SU-DHL-6 (cell line): ENCODE measurements at regions not wholly inside any gene's neighbourhood (a gene's known extent, or its start where the extent isn't known, plus 50 kb on each side); places are given as distances from the start of the nearest gene placed in this dataset.
"Not testable (repeated sequence)": the region's sequence is repeated elsewhere in the genome, so short reads cannot be mapped to it uniquely, and the experiment has no call there.

Source experiments
- H2AFZ ChIP-seq: fragments of 200-600 bp; sonication (generic); 2 replicates; pipeline ENCODE4 v1.6.1; 2014; ENCODE audit warnings: low read depth, mild to moderate bottlenecking, moderate library complexity, mixed read lengths, antibody characterized with exemption, low read length; ENCODE audit not compliant: severe bottlenecking
- H3F3A ChIP-seq: fragments of 200-600 bp; shearing (Covaris generic); 2 replicates; pipeline ENCODE4 v1.6.0; 2016; ENCODE audit warnings: antibody characterized with exemption, mild to moderate bottlenecking; ENCODE audit not compliant: insufficient read depth
- H3K27ac ChIP-seq: fragments of 200-600 bp; sonication (generic); 2 replicates; pipeline ENCODE4 v1.5.1; 2016; ENCODE audit warnings: low read depth, mild to moderate bottlenecking, low read length, moderate library complexity, mixed read lengths
- H3K27me3 ChIP-seq: fragments of 200-600 bp; sonication (generic), shearing (Covaris generic); 2 replicates; pipeline ENCODE4 v1.6.0; 2014; ENCODE audit warnings: mild to moderate bottlenecking, low read length
- H3K36me3 ChIP-seq: fragments of 200-600 bp; sonication (generic); 2 replicates; pipeline ENCODE4 v1.6.1; 2014; ENCODE audit warnings: mild to moderate bottlenecking, low read length, mixed read lengths
- H3K4me2 ChIP-seq: fragments of 300-600, 200-600 bp; shearing (Covaris generic), sonication (generic); 2 replicates; pipeline ENCODE4 v1.6.0; 2014; ENCODE audit warnings: low read length, low read depth, mild to moderate bottlenecking; ENCODE audit not compliant: poor library complexity, severe bottlenecking
- H3K4me3 ChIP-seq: fragments of 200-600 bp; sonication (generic); 2 replicates; pipeline ENCODE4 v1.5.1; 2014; ENCODE audit warnings: antibody characterized with exemption, low read length, mild to moderate bottlenecking, mixed read lengths; ENCODE audit not compliant: insufficient read depth, poor library complexity, severe bottlenecking
- H3K79me2 ChIP-seq: fragments of 200-600 bp; sonication (generic); 2 replicates; pipeline ENCODE4 v1.6.1; 2014; ENCODE audit warnings: mild to moderate bottlenecking, low read length, moderate library complexity; ENCODE audit not compliant: insufficient read depth
- H3K9ac ChIP-seq: fragments of 200-600 bp; sonication (generic); 2 replicates; pipeline ENCODE4 v1.7.0; 2014; ENCODE audit warnings: mild to moderate bottlenecking, low read length
- H3K9me2 ChIP-seq: fragments of 200-600 bp; sonication (generic); replicated peaks from 2 replicates; pipeline ENCODE4 v1.6.1; 2014; ENCODE audit warnings: low read length; ENCODE audit not compliant: insufficient read depth
- H3K9me3 ChIP-seq: fragments of 200-600 bp; sonication (generic); 2 replicates; pipeline ENCODE4 v1.6.1; 2014; ENCODE audit warnings: low read length, mixed read lengths; ENCODE audit not compliant: insufficient read depth
- H4K20me1 ChIP-seq: fragments of 200-600 bp; sonication (generic); 2 replicates; pipeline ENCODE4 v1.6.1; 2014; ENCODE audit warnings: low read depth, mild to moderate bottlenecking, antibody characterized with exemption, low read length, moderate library complexity, mixed read lengths
- EZH2phosphoT487 ChIP-seq: fragments of 200-600 bp; sonication (generic), shearing (Covaris generic); conservative IDR thresholded peaks from 2 replicates; pipeline ENCODE4 v1.6.1; 2018; ENCODE audit warnings: mild to moderate bottlenecking, antibody characterized with exemption, low read length, moderate library complexity, mixed read lengths
- TF ChIP-seq, protein P1 (sequence below): fragments of 200-600 bp; sonication (generic); IDR thresholded peaks from one replicate; pipeline ENCODE4 v1.5.1; 2017; ENCODE audit warnings: antibody characterized with exemption, mild to moderate bottlenecking, low read length, moderate library complexity; ENCODE audit not compliant: insufficient read depth, poor library complexity, severe bottlenecking

DNA sequence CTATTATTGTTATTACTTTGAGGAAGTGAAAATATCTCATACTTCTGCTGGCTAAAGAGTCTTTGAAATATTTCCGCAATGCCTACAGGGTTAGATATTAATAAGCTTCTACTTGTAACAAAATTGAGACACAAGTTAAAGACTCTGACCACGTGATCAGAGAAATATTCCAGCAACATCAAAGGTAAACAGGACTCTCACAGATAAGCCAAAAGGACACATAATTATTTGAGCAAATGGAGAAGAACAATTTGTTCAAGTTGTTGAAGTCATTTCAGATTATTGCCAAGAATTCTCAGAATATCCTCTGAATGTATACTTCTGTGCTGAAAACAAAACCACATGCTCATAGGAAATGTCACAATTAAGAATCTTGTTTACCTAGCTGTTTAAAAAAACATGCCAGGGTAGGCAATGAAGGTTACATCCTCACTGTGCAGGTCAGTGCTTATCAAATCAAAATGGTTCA, 225.8 kb upstream of the ALCAM start:
- no peak for TF ChIP-seq EZH2phosphoT487
- TF ChIP-seq, protein P1, sequence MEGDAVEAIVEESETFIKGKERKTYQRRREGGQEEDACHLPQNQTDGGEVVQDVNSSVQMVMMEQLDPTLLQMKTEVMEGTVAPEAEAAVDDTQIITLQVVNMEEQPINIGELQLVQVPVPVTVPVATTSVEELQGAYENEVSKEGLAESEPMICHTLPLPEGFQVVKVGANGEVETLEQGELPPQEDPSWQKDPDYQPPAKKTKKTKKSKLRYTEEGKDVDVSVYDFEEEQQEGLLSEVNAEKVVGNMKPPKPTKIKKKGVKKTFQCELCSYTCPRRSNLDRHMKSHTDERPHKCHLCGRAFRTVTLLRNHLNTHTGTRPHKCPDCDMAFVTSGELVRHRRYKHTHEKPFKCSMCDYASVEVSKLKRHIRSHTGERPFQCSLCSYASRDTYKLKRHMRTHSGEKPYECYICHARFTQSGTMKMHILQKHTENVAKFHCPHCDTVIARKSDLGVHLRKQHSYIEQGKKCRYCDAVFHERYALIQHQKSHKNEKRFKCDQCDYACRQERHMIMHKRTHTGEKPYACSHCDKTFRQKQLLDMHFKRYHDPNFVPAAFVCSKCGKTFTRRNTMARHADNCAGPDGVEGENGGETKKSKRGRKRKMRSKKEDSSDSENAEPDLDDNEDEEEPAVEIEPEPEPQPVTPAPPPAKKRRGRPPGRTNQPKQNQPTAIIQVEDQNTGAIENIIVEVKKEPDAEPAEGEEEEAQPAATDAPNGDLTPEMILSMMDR = no peak
- no peak overlapping the region for H3K4me2 ChIP-seq
- H3K4me3 ChIP-seq = no peak overlapping the region
- no peaks in the 10 kb centered on the region for H4K20me1 ChIP-seq
- no peaks in the 10 kb centered on the region for H3K79me2 ChIP-seq
- peak overlapping the region; percentile 50 for H2AFZ ChIP-seq
- no peak overlapping the region for H3K9ac ChIP-seq
- H3K36me3 ChIP-seq = no peaks in the 10 kb centered on the region
- no peaks in the 10 kb centered on the region for H3K9me2 ChIP-seq
- no peaks in the 10 kb centered on the region for H3F3A ChIP-seq
- H3K27me3 ChIP-seq = no peaks in the 10 kb centered on the region
- H3K9me3 ChIP-seq = no peaks in the 10 kb centered on the region
- H3K27ac ChIP-seq = no peak overlapping the region

DNA sequence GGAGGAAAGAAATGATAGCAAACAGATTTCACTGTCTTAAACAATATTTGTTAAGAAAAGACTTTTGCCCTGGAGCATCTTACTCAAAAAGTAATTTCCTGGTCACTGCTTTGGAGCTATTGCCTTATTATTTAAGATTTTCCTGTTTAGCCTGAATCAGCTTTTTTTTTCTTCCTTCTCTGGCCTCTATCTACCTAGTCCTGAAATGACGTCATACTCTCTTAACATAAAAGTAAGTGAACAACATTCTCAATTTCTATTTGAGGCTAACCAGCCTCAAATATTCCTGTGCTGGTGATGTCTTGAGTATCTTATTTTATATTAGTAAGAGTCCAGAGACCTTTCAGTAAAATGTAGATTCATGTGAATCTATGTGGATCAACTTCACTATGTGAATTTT, 221.9 kb upstream of the ALCAM start:
- no peak overlapping the region for H3K4me2 ChIP-seq
- no peaks in the 10 kb centered on the region for H3K9me2 ChIP-seq
- no peak overlapping the region for H3K27ac ChIP-seq
- no peak overlapping the region for H3K4me3 ChIP-seq
- no peak overlapping the region for H2AFZ ChIP-seq
- H3K36me3 ChIP-seq = no peaks in the 10 kb centered on the region
- no peaks in the 10 kb centered on the region for H4K20me1 ChIP-seq
- TF ChIP-seq, protein P1 = no peak
- no peak for TF ChIP-seq EZH2phosphoT487
- no peaks in the 10 kb centered on the region for H3K79me2 ChIP-seq
- H3F3A ChIP-seq = no peaks in the 10 kb centered on the region
- no peak overlapping the region for H3K9ac ChIP-seq
- H3K27me3 ChIP-seq = no peaks in the 10 kb centered on the region
- H3K9me3 ChIP-seq = no peaks in the 10 kb centered on the region

DNA sequence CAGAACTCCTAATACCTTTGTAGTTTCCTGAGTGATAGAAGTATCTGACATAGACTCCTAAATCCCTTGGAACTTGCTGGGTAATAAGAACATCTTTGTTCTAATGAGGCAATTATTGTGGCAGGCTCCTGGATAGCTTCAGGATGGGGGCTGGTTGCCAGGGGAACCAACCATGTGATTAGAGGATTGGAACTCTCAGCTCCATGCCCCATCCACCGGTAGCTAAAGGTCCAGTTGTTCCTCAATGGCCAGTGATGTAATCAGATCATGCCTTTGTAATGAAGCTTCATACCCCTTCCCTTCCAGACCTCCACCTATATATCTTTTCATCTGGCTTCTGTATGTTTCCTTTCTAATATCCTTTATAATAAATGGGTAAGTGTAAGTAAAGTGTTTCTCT, 221.2 kb upstream of the ALCAM start:
- no peaks in the 10 kb centered on the region for H3K9me2 ChIP-seq
- H3K27me3 ChIP-seq = no peaks in the 10 kb centered on the region
- no peaks in the 10 kb centered on the region for H3F3A ChIP-seq
- H3K79me2 ChIP-seq = no peaks in the 10 kb centered on the region
- H2AFZ ChIP-seq = no peak overlapping the region
- H3K36me3 ChIP-seq = no peaks in the 10 kb centered on the region
- no peak overlapping the region for H3K9ac ChIP-seq
- TF ChIP-seq, protein P1 = no peak
- TF ChIP-seq EZH2phosphoT487 = no peak
- no peak overlapping the region for H3K4me3 ChIP-seq
- no peaks in the 10 kb centered on the region for H3K9me3 ChIP-seq
- H4K20me1 ChIP-seq = no peaks in the 10 kb centered on the region
- no peak overlapping the region for H3K4me2 ChIP-seq
- no peak overlapping the region for H3K27ac ChIP-seq

DNA sequence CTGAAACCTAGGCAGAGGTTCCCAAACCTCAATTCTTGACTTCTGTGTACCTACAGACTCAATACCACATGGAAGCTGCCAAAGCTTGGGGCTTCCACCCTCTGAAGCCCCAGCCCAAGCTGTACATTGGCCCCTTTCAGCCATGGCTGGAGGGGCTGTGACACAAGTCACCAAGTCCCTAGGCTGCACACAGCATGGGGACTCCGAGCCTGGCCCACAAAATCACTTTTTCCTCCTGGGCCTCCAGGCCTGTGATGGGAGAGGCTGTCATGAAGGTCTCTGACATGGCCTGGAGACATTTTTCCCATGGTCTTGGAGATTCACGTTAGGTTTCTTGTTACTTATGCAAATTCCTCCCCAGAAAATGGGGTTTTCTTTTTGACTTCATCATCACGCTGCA, 217.5 kb upstream of the ALCAM start:
- not testable (repeated sequence) for H2AFZ ChIP-seq, H3K9ac ChIP-seq, H3K27ac ChIP-seq

More for the DNA sequence above, 217.5 kb upstream of the ALCAM start:
- H3K36me3 ChIP-seq, H3K27me3 ChIP-seq, H4K20me1 ChIP-seq, H3K4me2 ChIP-seq, H3K4me3 ChIP-seq, H3K9me2 ChIP-seq, H3K79me2 ChIP-seq, H3K9me3 ChIP-seq, H3F3A ChIP-seq: not testable (repeated sequence)
